Activated naive CD8-positive, alpha-beta T cell treated with anti-CD3 and anti-CD28 coated beads, Interleukin-2, amount 50 U/mL, for 16 hours (primary cell): ENCODE measurements at regions not wholly inside any gene's neighbourhood (a gene's known extent, or its start where the extent isn't known, plus 50 kb on each side); places are given as distances from the start of the nearest gene placed in this dataset.

Source experiments
- DNase-seq: peaks from one replicate; pipeline ENCODE4 v3.0.0-alpha.2; 2020; ENCODE audit warnings: low read depth, low spot score

DNA sequence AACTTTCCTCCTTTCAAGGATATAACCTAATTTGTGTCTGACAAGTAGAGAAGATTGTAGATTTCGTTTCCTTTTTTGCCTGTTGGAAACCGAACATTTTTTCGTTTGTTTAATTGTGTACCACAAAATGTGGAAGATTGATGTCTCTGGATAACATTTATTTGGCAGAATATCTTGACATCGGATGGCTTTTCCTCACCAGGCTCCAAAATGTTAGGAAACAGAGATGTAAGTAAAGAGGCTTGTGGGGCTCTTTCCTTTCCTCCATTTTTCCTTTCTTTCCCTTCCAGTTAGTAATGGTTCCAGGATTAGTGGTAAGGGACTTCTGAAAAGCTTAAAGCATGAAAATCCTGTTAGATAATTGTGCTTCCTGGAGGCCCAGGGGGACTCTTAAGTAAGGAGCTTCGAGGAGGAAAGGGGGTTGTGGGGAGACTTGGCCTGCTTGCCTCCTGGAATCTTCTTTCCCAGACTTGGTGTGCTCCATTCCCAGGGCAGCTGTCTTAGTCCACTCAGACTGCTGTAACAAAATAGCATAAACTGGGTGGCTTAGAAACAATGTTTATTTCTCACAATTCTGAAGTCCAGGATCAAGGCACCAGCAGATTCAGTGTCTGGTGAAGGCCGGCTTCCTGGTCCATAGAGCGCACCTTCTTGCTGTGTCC is 243.1 kb upstream of the PWP1 start:
- DNase-seq = no peak

- DNase-seq = no peak
These were observed 242.1 kb upstream of the PWP1 start for GRCh38 chr12:107443320-107444090.

DNA sequence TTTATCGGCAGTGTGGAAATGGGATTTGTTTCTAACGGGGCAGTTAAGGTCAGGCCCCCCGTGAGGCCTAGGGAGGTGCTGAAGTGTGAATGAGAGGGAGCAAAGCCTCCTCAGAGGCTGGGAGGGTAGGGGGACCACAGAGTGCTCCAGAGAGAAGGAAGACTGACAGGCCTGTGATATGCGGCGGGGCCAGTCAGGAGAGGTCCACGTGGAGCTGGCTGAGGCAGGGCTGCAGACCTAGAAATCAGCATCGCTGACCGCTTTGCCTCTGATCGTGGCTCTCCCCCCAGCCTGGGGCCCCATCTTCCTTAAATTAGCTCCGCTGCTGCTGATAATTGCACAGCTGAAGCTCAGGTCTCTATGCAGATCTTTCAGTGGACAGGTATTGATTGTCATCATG is 240.8 kb upstream of the PWP1 start:
- DNase-seq = no peak

- no peak for DNase-seq
These were observed 239.1 kb upstream of the PWP1 start for GRCh38 chr12:107446476-107446875.

DNA sequence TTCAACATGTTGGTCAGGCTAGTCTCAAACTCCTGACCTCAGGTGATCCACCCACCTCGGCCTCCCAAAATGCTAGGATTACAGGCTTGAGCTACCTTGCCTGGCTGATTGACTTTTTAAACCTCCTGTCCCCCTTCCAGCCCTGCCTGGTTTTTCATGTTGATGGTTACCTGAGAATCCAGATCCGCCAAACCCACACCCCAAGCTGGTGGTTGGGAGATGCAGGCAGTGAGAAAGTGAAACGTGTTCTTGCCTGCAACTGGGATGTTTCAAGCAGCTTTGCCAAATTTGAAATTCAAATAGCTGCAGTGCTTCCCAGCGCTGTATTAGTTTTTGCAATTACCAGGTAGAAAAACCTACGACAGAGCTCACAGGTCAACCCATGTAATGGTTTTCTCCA is 238.3 kb upstream of the PWP1 start:
- DNase-seq = no peak

DNA sequence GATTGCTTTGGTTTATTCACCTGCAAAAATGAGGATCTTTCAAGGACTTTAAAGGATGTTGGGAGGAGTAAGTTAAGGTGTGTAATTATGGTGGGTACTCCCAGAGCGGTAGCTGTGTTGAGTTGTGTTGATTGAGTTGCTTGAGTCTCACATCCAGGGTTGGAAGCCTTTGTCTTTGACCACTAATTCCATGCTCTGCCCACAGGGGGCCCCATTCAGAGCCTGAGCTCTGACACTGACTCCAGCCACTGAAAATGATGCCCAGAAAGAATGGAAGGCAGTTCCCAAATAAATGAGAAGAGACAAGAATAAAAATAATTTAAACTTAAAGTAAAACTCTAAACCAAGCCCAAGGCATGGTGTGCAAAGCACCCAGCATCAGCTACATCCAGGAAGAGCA is 237.4 kb upstream of the PWP1 start:
- no peak for DNase-seq

DNA sequence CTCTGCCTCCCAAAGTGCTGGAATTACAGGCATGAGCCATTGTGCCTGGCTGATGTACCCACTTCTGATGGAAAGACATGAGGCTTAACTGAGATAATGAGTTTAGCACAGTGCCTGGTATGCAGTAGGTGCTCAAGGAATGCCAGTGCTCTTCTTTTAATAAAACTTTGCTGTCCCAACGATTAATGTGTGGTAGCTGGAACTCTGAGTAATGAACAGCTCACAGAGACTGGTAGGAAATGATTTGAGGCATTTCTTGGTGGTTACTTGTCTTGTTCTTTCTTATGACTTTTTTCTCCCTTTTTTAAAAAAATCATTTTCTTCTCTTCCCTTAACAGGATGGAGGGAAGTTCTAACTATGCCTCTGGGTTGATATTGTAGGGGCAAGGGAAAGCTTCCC is 235.7 kb upstream of the PWP1 start:
- DNase-seq = no peak

GRCh38 chr12:107450541-107450940 is 235.1 kb upstream of the PWP1 start:
- DNase-seq = no peak

- no peak for DNase-seq
These were observed 234.4 kb upstream of the PWP1 start for GRCh38 chr12:107451246-107451645.

- DNase-seq = no peak
These were observed 231.3 kb upstream of the PWP1 start for GRCh38 chr12:107454109-107454830.

DNA sequence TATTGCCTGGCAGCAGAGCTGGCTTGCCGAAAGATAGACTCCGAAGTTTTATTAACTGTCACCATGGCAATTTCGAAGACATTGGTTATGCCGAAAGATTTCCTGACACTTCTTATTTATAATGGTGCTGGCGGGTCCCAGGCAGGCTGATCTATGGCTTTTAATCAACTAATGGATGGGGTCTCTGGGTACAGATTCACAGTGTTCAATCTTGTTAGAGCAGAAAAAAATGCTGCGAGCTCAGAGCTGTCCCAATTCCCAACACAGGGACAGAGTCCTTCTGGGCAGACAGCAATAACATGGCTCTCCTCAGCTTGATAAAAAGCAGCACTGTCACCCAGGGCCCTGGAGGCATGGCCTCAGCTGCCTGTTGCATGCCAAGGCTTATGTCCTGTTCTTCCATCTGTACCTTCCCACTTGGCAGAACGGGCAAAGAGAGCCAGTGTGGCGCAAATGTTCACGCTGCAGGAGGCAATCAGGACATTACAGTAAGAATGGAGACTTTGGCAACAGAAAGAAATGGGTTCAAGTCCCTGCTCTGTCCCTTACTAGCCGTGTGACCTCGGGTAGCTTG is 228.2 kb upstream of the PWP1 start:
- DNase-seq = no peak

DNA sequence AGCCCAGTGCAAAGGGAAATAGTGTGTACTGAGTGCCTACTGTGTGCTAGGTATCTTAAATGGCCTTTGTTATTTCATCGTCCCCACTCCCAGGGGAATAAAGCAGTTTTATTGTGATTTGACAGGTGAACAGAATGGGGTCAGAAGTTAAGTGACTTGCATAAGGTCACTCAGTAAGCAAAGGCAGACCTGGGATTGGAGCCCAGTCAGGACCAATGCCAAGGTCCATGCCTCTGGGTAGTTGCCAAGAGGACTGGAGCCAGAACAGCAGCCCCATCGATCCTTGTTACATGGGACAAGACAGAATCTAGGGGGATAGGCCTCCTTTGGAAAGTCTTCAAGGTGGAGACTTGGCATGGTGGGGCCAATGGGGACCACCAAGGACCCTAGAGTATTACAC is 227.4 kb upstream of the PWP1 start:
- DNase-seq = no peak

GRCh38 chr12:107458990-107459389 is 226.6 kb upstream of the PWP1 start:
- no peak for DNase-seq

DNA sequence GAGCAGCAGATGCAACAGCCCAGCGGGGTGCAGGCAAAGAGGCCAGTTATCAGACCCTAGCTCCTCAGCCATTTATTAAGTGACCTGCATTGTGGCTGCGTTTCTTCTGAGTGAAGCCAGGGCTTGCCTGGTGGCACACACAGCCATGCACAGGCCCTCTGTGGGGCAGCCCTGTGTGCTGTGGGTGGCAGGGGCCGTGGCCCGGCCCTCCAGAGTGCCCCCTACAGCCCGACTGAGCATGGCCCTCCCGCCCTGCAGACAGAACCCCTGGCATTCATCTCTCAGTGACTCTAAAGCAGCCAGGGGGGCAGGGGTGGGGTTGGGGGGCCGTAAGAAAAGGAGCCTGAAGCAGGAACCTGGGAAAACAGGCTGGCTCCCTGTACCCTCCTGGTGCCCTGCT is 226.0 kb upstream of the PWP1 start:
- no peak for DNase-seq

- DNase-seq = no peak
These were observed 224.2 kb upstream of the PWP1 start for GRCh38 chr12:107461222-107461975.

DNA sequence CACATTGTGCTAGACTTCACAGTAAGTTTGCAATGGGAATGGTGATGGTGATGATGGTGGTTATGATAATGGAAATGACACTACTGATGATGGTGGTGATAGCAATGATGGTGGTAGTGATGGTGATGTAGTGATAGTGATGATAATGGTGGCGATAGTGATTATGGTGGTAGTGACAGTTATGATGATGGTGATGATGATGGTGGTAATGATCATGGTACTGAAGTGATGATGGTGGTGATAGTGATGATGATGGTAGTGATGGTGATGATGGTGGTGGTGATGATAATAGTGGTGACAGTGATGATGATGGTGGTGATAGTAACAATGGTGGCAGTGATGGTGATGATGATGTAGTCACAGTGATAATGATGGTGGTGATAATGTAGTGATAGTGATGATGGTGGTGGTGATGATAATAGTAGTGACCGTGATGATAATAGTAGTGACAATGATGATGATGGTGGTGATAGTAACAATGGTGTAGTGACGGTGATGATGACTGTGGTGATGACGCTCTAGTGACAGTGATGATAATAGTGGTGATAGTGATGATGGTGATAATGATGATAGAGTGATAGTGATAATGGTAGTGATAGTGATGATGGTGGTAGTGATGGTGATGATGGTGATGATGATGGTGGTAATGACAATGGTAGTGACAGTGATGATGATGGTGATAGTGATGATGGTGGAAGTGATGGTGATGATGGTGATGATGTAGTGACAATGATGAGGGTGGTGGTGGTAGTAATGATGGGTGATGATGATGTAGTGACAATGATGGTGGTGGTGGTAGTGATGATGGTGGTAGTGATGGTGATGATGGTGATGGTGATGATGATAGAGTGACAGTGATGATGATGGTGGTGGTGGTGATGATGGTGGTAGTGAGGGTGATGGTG is 222.9 kb upstream of the PWP1 start:
- no peak for DNase-seq

DNA sequence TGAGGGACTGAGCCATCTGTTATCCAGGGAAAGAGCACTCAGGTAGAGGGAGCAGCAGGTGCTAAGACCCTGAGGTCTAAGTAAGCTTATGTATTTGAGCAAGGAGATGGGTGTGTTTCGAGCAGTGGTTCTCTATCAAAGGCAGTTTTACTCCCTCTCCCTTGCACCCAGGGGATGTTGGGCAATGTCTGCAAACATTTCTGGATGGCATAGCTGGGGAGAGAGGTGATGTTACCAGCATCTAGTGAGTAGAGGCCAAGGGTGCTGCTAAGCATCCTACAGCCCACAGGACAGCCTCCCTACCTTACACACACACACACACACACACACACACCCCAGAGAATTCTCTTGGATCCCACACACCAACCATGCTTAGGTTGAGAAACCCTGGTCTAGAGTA is 221.0 kb upstream of the PWP1 start:
- no peak for DNase-seq

DNA sequence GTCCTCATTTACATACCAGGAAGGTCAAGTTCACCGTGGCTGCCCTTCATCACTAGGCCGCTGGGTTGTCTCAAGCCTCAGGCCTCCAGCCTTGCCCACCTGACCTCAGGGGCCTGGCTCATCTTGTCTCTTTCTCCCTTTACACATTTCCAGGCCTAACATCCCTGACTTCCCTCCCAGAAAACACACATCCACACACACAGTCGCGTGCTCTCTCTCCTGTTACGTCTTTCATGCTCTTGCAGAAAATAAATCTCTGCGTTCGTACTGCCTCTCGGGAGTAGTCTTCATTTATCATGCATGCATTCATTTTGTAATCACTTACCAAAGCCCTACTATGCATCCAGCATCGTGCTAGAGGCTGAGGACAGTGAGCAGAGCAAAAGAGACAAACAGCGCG is 220.0 kb upstream of the PWP1 start:
- DNase-seq = no peak

DNA sequence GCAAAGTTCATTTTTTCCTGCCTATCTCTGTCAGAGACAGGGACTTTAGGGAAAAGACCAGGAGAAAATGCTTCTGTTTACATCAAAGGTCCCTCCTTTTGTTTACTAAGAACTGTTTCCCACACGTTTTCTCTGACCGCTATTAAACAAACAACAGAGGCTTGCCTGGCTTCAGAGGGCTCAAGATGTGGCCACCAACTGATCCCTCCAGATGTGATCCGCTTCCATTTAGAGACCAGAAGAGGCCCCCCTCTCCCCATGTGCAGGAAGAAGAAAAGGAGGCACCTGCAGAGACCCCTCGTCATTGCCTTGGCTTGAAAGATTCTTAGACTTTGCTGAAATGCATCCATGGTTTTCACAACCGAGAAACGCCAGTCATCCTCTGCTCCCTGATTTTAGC is 217.9 kb upstream of the PWP1 start:
- DNase-seq = no peak

DNA sequence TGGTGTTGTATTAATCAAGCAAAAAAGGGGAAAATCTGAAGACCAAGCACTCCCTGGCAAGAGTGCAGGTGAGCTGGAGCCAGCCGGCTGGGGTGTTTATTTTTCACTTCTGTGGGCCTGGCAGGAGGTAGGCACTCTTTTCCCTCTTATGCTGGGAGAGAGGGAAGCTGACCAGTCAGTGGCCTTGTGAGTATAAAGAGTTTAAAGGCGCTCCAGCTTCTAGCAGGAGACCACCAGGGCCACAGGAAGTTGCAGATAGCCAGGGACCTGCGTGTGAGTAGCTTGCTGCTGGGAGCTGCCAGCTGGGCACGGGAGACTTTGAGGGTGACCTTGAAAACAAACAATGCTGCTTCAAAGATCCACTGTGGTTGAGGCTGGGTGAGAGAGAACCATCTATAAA is 217.4 kb upstream of the PWP1 start:
- DNase-seq = no peak

- DNase-seq = no peak
These were observed 216.6 kb upstream of the PWP1 start for GRCh38 chr12:107469011-107469410.
